GM18511 (cell line): ENCODE measurements at regions not wholly inside any gene's neighbourhood (a gene's known extent, or its start where the extent isn't known, plus 50 kb on each side); places are given as distances from the start of the nearest gene placed in this dataset.
"Not testable (repeated sequence)": the region's sequence is repeated elsewhere in the genome, so short reads cannot be mapped to it uniquely, and the experiment has no call there.

ENCODE experiments used
- ATAC-seq: cut with Tn5 transposase; IDR thresholded peaks from one replicate; pipeline ENCODE4 v1.9.1; 2021; ENCODE audit warnings: mild to moderate bottlenecking, moderate library complexity; ENCODE audit not compliant: unreplicated experiment

- ATAC-seq, result no peak
Observed at GRCh38 chr10:8332730-8333111, 278.2 kb downstream of the GATA3 start.

GRCh38 chr10:8334631-8335030 is 280.1 kb downstream of the GATA3 start:
- ATAC-seq, result no peak

GRCh38 chr10:8336629-8337331 is 282.3 kb downstream of the GATA3 start:
- ATAC-seq, result no peak

GRCh38 chr10:8337332-8337651 is 282.8 kb downstream of the GATA3 start:
- no peak for ATAC-seq

- no peak for ATAC-seq
Observed at GRCh38 chr10:8338177-8338766, 283.8 kb downstream of the GATA3 start.

- no peak for ATAC-seq
Observed at GRCh38 chr10:8344756-8345155, 290.3 kb downstream of the GATA3 start.

GRCh38 chr10:8346861-8347260 is 292.4 kb downstream of the GATA3 start:
- ATAC-seq, result no peak

GRCh38 chr10:8347614-8348013 is 293.1 kb downstream of the GATA3 start:
- not testable (repeated sequence) for ATAC-seq

- ATAC-seq, result no peak
Observed at GRCh38 chr10:8349610-8350249, 295.2 kb downstream of the GATA3 start.

- ATAC-seq, result no peak
Observed at GRCh38 chr10:8350250-8350967, 295.9 kb downstream of the GATA3 start.

- no peak for ATAC-seq
Observed at GRCh38 chr10:8352171-8353075, 297.9 kb downstream of the GATA3 start.

GRCh38 chr10:8356283-8356682 is 301.8 kb downstream of the GATA3 start:
- ATAC-seq, result no peak

GRCh38 chr10:8359467-8359866 is 305.0 kb downstream of the GATA3 start:
- no peak for ATAC-seq

- no peak for ATAC-seq
Observed at GRCh38 chr10:8360365-8360764, 305.9 kb downstream of the GATA3 start.

GRCh38 chr10:8360814-8361509 is 306.5 kb downstream of the GATA3 start:
- ATAC-seq, result no peak

- no peak for ATAC-seq
Observed at GRCh38 chr10:8361510-8361844, 307.0 kb downstream of the GATA3 start.

GRCh38 chr10:8365935-8366911 is 311.7 kb downstream of the GATA3 start:
- ATAC-seq, result peak; percentile 35

GRCh38 chr10:8367672-8368411 is 313.4 kb downstream of the GATA3 start:
- ATAC-seq, result not testable (repeated sequence)
